OCI-LY3 (cell line): ENCODE measurements at regions not wholly inside any gene's neighbourhood (a gene's known extent, or its start where the extent isn't known, plus 50 kb on each side); places are given as distances from the start of the nearest gene placed in this dataset.

Source experiments
- H2AFZ ChIP-seq: fragments of 200-600, 300-600 bp; shearing (Covaris generic); 2 replicates; pipeline ENCODE4 v1.6.0; 2014; ENCODE audit warnings: antibody characterized with exemption, low read depth, low read length
- H3K27ac ChIP-seq: fragments of 200-600, 300-600 bp; sonication (generic); 2 replicates; pipeline ENCODE4 v1.5.1; 2014; ENCODE audit warnings: mild to moderate bottlenecking, low read length, moderate library complexity, mixed read lengths
- H3K27me3 ChIP-seq: fragments of 200-600, 300-600 bp; sonication (generic); 2 replicates; pipeline ENCODE4 v1.6.1; 2014; ENCODE audit warnings: low read depth, low read length, mixed read lengths
- H3K36me3 ChIP-seq: fragments of 200-600, 300-600 bp; sonication (generic); replicated peaks from 2 replicates; pipeline ENCODE3; 2014; ENCODE audit warnings: low read depth, low read length, mixed read lengths
- H3K4me1 ChIP-seq: fragments of 300-600, 200-600 bp; sonication (generic); 2 replicates; pipeline ENCODE4 v1.6.1; 2014; ENCODE audit warnings: low read length, mixed read lengths
- H3K4me2 ChIP-seq: fragments of 200-600, 300-600 bp; sonication (generic); 2 replicates; pipeline ENCODE4 v1.6.1; 2014; ENCODE audit warnings: low read length, mixed read lengths
- H3K4me3 ChIP-seq: fragments of 300-600, 200-600 bp; sonication (generic); 2 replicates; pipeline ENCODE4 v1.5.1; 2014; ENCODE audit warnings: antibody characterized with exemption, mild to moderate bottlenecking, low read length, moderate library complexity
- H3K79me2 ChIP-seq: fragments of 300-600, 200-600 bp; shearing (Covaris generic); 2 replicates; pipeline ENCODE4 v1.6.1; 2014; ENCODE audit warnings: mild to moderate bottlenecking, low read length, mixed read lengths
- H3K9ac ChIP-seq: fragments of 300-600, 200-600 bp; shearing (Covaris generic); 2 replicates; pipeline ENCODE4 v1.6.0; 2014; ENCODE audit warnings: mild to moderate bottlenecking, low read length, moderate library complexity
- H3K9me3 ChIP-seq: fragments of 200-600, 300-600 bp; shearing (Covaris generic); 2 replicates; pipeline ENCODE4 v1.6.1; 2014; ENCODE audit warnings: low read length, mixed read lengths; ENCODE audit not compliant: insufficient read depth
- H4K20me1 ChIP-seq: fragments of 200-600, 300-600 bp; sonication (generic); 2 replicates; pipeline ENCODE4 v1.6.1; 2016; ENCODE audit warnings: low read length, mixed read lengths; ENCODE audit not compliant: insufficient read depth
- CTCF ChIP-seq: fragments of 200-600, 300-600 bp; sonication (generic); IDR thresholded peaks from 2 replicates; pipeline ENCODE4 v1.5.1; 2014; ENCODE audit warnings: antibody characterized with exemption, low read length, low read depth
- EZH2phosphoT487 ChIP-seq: fragments of 200-600 bp; shearing (Covaris generic); IDR thresholded peaks from 2 replicates; pipeline ENCODE4 v1.6.1; 2018; ENCODE audit warnings: antibody characterized with exemption, mixed run types, low read depth

DNA sequence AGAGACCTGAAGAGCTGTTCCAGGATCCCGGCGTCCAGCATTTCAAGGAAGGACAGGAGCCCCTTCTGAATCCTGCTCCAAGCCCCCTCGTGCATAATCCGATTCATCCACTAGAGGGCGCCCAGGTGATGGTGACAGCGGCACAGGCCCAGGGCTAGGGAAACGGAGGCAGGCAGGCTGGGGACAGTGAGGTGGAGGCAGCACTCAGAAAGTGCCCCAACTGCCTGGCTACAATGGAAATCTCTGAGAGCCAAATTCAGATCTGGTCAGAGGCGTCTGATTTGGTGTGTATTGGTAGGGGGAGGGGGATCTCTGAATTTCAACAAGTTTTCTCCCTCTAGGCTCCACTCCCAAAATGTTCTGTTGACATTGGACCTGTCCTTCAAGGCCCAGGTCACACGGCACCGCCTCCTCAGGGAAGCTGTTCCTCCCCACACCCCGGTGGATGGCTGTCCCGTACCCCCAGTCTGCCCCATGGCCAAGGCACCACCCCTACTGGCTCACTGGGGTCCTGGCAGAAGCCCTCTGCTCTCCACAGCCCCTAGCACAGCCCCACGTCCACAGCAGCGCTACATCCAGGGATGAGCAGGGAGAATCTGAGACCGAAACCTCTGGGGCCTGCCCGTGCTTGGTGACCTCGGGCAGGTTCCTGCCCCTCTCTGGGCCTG lies 142.9 kb downstream of the CRYBB2 start:
- TF ChIP-seq CTCF (peak; percentile 96), EZH2phosphoT487 (no peak)
- Histone ChIP-seq H3K79me2 (peaks cover 27% of the 10 kb centered on the region), H3K4me2 (no peak overlapping the region), H3K9ac (no peak overlapping the region), H3K4me3 (no peak overlapping the region), H3K9me3 (no peaks in the 10 kb centered on the region), H3K27me3 (no peaks in the 10 kb centered on the region), H3K36me3 (peaks cover 11% of the 10 kb centered on the region), H2AFZ (no peak overlapping the region), H3K27ac (no peak overlapping the region), H4K20me1 (peaks cover 36% of the 10 kb centered on the region), H3K4me1 (peaks cover 1% of the 10 kb centered on the region)

GRCh38 chr22:25362883-25363240 lies 143.4 kb downstream of the CRYBB2 start:
- peaks cover 11% of the 10 kb centered on the region for H3K36me3 ChIP-seq
- H3K4me3 ChIP-seq = no peak overlapping the region
- H2AFZ ChIP-seq = no peak overlapping the region
- H3K27ac ChIP-seq = no peak overlapping the region
- H3K4me1 ChIP-seq = peaks cover 6% of the 10 kb centered on the region
- no peaks in the 10 kb centered on the region for H3K27me3 ChIP-seq
- peaks cover 32% of the 10 kb centered on the region for H3K79me2 ChIP-seq
- H3K4me2 ChIP-seq = no peak overlapping the region
- no peaks in the 10 kb centered on the region for H3K9me3 ChIP-seq
- H4K20me1 ChIP-seq = peaks cover 40% of the 10 kb centered on the region
- no peak overlapping the region for H3K9ac ChIP-seq
- TF ChIP-seq CTCF = no peak
- TF ChIP-seq EZH2phosphoT487 = no peak

DNA sequence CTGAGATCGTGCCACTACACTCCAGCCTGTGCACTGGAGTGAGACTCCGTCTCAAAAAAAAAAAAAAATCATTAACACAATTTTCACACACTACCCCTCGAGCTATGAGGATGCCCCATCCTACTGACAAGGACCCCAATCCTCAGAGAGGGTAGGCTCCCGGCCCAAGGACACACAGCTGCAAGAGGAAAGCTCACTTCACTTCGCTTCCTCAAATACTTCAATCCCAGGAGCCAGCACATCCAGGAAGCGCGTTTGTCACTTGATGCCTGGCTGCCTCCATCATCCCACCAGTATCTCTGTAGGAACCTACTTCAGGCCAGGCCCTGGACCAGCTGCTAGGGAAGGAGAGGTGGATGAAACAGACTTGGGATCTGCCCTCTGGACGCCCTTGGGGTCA lies 144.0 kb downstream of the CRYBB2 start:
- Histone ChIP-seq H3K4me2 (no peak overlapping the region), H3K9ac (no peak overlapping the region)
- TF ChIP-seq EZH2phosphoT487 (no peak), CTCF (no peak)

DNA sequence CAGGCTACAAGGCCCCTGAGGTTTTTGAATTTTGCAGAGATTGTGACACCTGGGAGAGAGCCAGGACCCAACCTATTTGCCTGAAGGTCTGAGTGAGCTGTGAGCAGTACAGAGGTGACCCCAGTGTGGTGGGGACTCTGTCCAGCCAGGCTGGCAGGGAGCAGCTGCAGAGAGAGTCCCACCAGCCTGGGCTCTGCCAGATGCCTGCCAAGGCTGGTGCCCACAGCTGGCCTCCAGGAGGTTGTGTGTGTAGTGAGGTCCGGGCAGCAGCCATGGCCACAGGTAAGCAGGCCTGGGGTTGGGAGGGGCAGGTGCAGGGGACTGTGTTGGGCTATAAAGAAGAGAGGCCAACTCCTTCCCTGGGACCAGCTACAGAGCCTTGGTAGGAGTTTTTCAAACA lies 144.8 kb downstream of the CRYBB2 start:
- TF ChIP-seq EZH2phosphoT487 (no peak), CTCF (no peak)
- Histone ChIP-seq H4K20me1 (peaks cover 50% of the 10 kb centered on the region), H3K36me3 (peaks cover 11% of the 10 kb centered on the region)

More for the DNA sequence above, 144.0 kb downstream of the CRYBB2 start:
- Histone ChIP-seq H3K27ac (no peak overlapping the region), H3K27me3 (no peaks in the 10 kb centered on the region), H3K9me3 (no peaks in the 10 kb centered on the region), H3K79me2 (peaks cover 35% of the 10 kb centered on the region), H3K4me3 (no peak overlapping the region), H3K4me1 (peaks cover 12% of the 10 kb centered on the region), H3K36me3 (peaks cover 11% of the 10 kb centered on the region), H2AFZ (no peak overlapping the region), H4K20me1 (peaks cover 42% of the 10 kb centered on the region)

More for the DNA sequence above, 144.8 kb downstream of the CRYBB2 start:
- Histone ChIP-seq H3K4me1 (peaks cover 20% of the 10 kb centered on the region), H3K27me3 (no peaks in the 10 kb centered on the region), H3K4me3 (no peak overlapping the region), H3K79me2 (peaks cover 39% of the 10 kb centered on the region), H2AFZ (no peak overlapping the region), H3K9ac (no peak overlapping the region), H3K4me2 (no peak overlapping the region), H3K9me3 (no peaks in the 10 kb centered on the region), H3K27ac (no peak overlapping the region)
